Brain microvascular endothelial cell (primary cell): ENCODE measurements at regions not wholly inside any gene's neighbourhood (a gene's known extent, or its start where the extent isn't known, plus 50 kb on each side); places are given as distances from the start of the nearest gene placed in this dataset.
"Not testable (repeated sequence)": the region's sequence is repeated elsewhere in the genome, so short reads cannot be mapped to it uniquely, and the experiment has no call there.

ENCODE experiments used
- DNase-seq: peaks from one replicate; pipeline ENCODE4 v3.0.0-alpha.2; 2020
- H3K27ac ChIP-seq: fragments of 250-450 bp; sonication (Bioruptor Pico); 2 replicates; pipeline ENCODE4 v1.5.1; 2020; ENCODE audit warnings: mild to moderate bottlenecking, moderate library complexity
- H3K27me3 ChIP-seq: fragments of 250-450 bp; sonication (Bioruptor Pico); replicated peaks from 2 replicates; pipeline ENCODE4 v1.5.1; 2020; ENCODE audit warnings: mild to moderate bottlenecking
- H3K36me3 ChIP-seq: fragments of 250-450 bp; sonication (Bioruptor Pico); replicated peaks from 2 replicates; pipeline ENCODE4 v1.5.1; 2020; ENCODE audit warnings: mild to moderate bottlenecking
- H3K4me3 ChIP-seq: 2 replicates; pipeline ENCODE4 v1.5.1; 2011; ENCODE audit warnings: low read depth, mild to moderate bottlenecking, control low read depth, low read length, moderate library complexity
- CTCF ChIP-seq: IDR thresholded peaks from 2 replicates; pipeline ENCODE4 v1.5.1; 2011; ENCODE audit warnings: low read depth, mild to moderate bottlenecking, moderate library complexity, low read length, control low read depth, inconsistent platforms; ENCODE audit errors: missing control alignments
- in situ Hi-C: cut with HindIII; loops from 2 replicates; pipeline ENCODE4 v1.10.0; 2017; ENCODE audit warnings: low sequenced_read_pairs, low pct_ligation_motif_present

DNA sequence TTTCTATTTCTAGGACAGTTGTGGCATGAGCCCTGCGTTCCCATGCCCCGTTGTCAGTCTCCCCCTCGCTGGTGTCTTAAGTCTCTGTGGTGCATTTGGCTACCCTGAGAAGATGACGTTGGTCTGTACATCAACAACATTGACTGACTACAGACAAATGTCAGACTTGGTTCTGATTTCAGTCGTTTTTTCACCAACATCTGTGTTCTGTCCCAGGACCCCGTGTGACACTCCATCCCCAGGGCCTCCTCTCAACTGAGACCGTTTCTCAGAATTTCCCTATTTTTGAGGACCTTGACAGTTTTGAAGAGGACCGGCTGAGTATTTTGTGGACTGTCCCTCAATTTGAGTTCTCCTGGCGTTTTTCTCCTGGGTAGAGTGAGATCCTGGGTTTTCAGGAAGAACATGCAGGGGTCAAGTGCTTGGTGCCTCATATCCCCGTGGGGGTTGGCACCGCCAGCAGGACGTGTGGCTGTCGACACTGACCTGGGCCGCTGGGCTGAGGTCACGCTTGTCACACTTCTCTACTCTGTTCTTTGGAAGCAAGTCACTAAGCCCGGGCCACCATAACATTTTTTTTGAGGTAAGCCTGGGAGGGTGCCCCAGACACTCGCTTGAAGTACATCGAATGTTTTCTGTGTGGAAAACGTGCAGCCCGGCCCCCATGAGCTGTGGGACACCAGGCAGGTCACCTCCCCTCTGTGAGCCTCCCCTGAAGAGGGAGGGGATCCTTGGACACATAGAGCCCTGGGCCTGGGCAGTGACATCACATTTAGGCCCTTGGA is 114.4 kb upstream of the ZNF469 start:
- H3K36me3 ChIP-seq, H3K27me3 ChIP-seq, H3K4me3 ChIP-seq, in situ Hi-C loops, H3K27ac ChIP-seq, DNase-seq: not testable (repeated sequence)

DNA sequence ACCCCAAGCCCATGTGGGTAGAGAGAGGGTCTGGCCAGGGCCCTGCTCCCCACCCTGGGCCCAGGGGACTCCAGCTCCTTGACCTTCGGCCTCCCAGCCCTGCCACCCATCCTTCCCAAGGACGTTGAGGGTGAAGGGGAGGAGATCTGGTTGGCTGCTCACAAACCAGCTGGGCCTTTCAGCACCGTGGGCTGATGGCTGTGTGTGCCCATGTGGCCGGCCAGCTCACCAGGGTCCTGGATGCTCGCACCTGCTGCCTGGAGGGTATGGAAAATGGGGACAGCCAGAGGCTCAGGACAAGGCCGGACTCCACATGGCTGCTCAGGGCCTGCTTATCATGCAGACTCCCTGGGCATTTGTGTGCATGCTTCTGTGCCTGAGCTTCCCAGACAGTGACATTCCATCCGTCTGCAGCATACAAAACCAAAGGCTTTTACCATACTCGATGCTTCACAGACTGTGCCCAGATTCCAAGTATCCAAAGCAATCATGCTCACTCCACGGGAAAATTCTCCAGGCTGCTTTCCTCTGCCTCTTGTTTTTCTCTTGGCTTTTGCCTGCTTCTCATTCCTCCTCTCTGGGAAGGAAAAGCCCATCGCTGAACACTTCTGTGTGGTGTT is 112.5 kb upstream of the ZNF469 start:
- H3K36me3 ChIP-seq, H3K27me3 ChIP-seq, H3K27ac ChIP-seq, in situ Hi-C loops, H3K4me3 ChIP-seq: not testable (repeated sequence)
- DNase-seq: peak; percentile 17

DNA sequence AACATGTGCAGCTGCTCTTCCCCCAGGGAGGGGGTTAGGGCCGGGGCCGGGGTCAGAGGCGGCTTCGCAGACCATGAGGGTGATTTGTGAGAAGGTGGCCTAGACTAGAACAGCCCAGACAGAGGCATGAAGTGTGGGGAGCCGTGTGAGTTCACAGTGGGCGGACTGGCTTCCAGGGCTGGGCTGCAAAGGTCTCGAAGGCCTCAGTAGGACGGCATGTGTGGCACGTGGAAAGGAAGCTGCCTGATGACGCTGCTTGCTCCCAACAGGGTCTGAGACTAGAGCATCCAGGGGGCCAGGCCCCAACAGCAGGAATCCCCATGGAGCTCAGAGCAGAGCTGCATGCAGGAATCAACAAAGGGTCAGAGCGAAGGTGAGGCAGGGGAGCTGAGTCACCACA is 111.5 kb upstream of the ZNF469 start:
- H3K27ac ChIP-seq, DNase-seq, in situ Hi-C loops, H3K27me3 ChIP-seq, H3K36me3 ChIP-seq, H3K4me3 ChIP-seq: not testable (repeated sequence)

- in situ Hi-C loops: not testable (repeated sequence)
Observed at GRCh38 chr16:88271776-88272175, 111.0 kb upstream of the ZNF469 start.

DNA sequence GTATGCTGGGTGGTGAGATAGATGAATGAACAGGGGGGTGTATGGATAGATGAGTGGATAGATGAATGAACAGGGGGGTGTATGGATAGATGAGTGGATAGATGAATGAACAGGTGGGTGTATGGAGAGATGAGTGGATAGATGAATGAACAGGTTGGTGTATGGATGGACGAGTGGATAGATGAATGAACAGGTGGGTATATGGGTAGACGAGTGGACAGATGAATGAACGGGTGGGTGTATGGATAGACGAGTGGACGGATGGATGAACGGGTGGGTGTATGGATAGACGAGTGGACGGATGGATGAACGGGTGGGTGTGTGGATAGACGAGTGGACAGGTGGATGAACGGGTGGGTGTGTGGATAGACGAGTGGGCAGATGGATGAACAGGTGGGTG is 110.3 kb upstream of the ZNF469 start:
- DNase-seq, H3K36me3 ChIP-seq, H3K4me3 ChIP-seq, H3K27ac ChIP-seq, in situ Hi-C loops, H3K27me3 ChIP-seq: not testable (repeated sequence)

More at GRCh38 chr16:88271776-88272175, 111.0 kb upstream of the ZNF469 start:
- not testable (repeated sequence) for DNase-seq, H3K36me3 ChIP-seq, H3K27ac ChIP-seq, H3K4me3 ChIP-seq, H3K27me3 ChIP-seq

DNA sequence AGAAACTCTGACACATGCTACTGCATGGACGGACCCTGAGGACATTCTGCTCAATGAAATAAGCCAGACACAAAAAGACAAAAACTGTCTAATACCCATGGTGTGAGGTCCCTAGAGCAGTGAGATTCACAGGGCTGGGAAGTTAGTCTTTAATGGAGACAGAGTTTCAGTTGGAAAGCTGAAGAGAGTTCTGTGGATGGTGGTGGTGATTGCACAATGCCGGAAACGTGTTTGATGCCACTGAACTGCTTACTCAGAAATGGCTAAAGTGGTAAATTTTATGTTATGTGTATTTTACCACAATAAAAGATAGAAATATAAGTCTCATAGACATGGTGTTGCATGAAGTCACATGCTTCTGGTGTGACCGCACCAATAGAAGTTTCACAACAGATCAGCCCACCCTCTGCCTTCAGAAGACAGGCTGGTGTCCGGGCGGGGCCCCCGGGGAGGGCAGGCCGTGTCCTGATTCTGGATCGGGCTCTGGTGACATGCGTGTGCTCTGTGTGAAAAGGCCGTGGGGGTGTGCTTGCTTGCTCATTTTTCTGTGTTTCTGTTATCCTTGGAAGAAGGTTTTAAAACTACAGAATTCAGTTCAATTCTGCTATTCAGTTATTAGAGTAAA is 108.5 kb upstream of the ZNF469 start:
- H3K27ac ChIP-seq, H3K4me3 ChIP-seq, in situ Hi-C loops, H3K36me3 ChIP-seq, H3K27me3 ChIP-seq, DNase-seq: not testable (repeated sequence)

GRCh38 chr16:88274847-88275246 is 107.9 kb upstream of the ZNF469 start:
- in situ Hi-C loops: no loop called here

GRCh38 chr16:88275336-88276122 is 107.2 kb upstream of the ZNF469 start:
- H3K36me3 ChIP-seq, in situ Hi-C loops, DNase-seq, H3K27me3 ChIP-seq, H3K27ac ChIP-seq, H3K4me3 ChIP-seq: not testable (repeated sequence)

More at GRCh38 chr16:88274847-88275246, 107.9 kb upstream of the ZNF469 start:
- no peak overlapping the region for H3K4me3 ChIP-seq
- no peak overlapping the region for H3K27ac ChIP-seq
- no peak for TF ChIP-seq CTCF
- H3K36me3 ChIP-seq: no peaks in the 10 kb centered on the region
- no peaks in the 10 kb centered on the region for H3K27me3 ChIP-seq
- DNase-seq: no peak

DNA sequence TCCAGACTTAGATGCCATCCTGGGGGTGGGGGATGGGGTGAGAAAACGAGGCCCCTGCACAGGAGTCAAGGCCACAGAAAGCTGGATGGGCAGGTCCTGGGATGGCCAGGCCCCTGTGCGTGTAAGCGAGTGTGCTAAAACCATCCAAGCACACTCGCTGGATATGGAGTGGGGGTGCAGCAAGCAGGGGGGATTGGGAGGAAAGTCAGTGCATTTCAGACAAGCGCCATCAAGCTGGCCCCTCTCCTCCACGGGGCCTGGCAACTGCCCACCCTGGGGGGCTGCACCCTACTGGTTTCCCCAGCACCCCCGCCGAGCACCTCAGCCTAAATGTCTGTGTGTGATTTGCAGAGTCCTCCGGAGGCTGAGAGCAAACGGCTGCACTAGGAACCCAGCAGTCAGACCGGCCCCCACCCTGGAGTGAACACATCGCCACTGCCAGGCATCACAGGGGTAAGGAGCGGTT is 106.6 kb upstream of the ZNF469 start:
- H3K27ac ChIP-seq, H3K27me3 ChIP-seq, H3K4me3 ChIP-seq, H3K36me3 ChIP-seq, in situ Hi-C loops, DNase-seq: not testable (repeated sequence)
